CD4-positive, alpha-beta T cell (primary cell): ENCODE measurements at regions not wholly inside any gene's neighbourhood (a gene's known extent, or its start where the extent isn't known, plus 50 kb on each side); places are given as distances from the start of the nearest gene placed in this dataset.

Experiments used
- ATAC-seq: fragments of 200-7000 bp; cut with Tn5 transposase; one replicate; pipeline ENCODE4 v1.10.0; 2022; ENCODE audit warnings: mild to moderate bottlenecking; ENCODE audit not compliant: poor library complexity
- CTCF ChIA-PET: fragments of 350-600 bp; sonication (Branson Sonifier 250); formaldehyde crosslinking; loops from one replicate; lab custom pipeline; 2021; ENCODE audit warnings: antibody characterized with exemption, inconsistent platforms; lab: Charles Lee
- POLR2A ChIA-PET: fragments of 350-600 bp; sonication (Branson Sonifier 250); formaldehyde crosslinking; loops from one replicate; lab custom pipeline; 2021; ENCODE audit warnings: antibody characterized with exemption, inconsistent platforms; lab: Charles Lee
- DNase-seq, 14 experiments: peaks; one replicate each; pipeline ENCODE4 v3.0.0-alpha.2; 2013 to 2020; ENCODE audit warnings: mixed read lengths in 2 of 14
- H3K27ac ChIP-seq, 2 donors: one replicate each; pipeline versions ENCODE4 v1.5.1 to v1.7.0; 2013; ENCODE audit warnings: low read length in 2 of 2, low read depth in 1 of 2, mild to moderate bottlenecking in 1 of 2
- H3K27me3 ChIP-seq, 2 experiments: 1 replicate in 1 of 2; 2 replicates in 1 of 2; pipeline versions ENCODE4 v1.6.1 to v1.7.0; 2013; ENCODE audit warnings: low read length in 2 of 2, control low read depth in 1 of 2, mild to moderate bottlenecking in 1 of 2, moderate library complexity in 1 of 2; ENCODE audit not compliant: insufficient read depth in 2 of 2, control insufficient read depth in 1 of 2
- H3K36me3 ChIP-seq: one replicate; pipeline ENCODE4 v1.6.1; 2013; ENCODE audit warnings: low read length, control low read depth; ENCODE audit not compliant: insufficient read depth
- H3K4me1 ChIP-seq: one replicate; pipeline ENCODE4 v1.6.1; 2013; ENCODE audit warnings: low read length, control low read depth; ENCODE audit not compliant: insufficient read depth
- H3K4me3 ChIP-seq: one replicate; pipeline ENCODE4 v1.5.1; 2013; ENCODE audit warnings: mild to moderate bottlenecking, low read length, moderate library complexity
- H3K9me3 ChIP-seq, 2 experiments: 1 replicate in 1 of 2; 2 replicates in 1 of 2; pipeline versions ENCODE4 v1.6.1 to v1.7.0; 2013; ENCODE audit warnings: low read length in 2 of 2, mild to moderate bottlenecking in 2 of 2, control low read depth in 1 of 2, moderate library complexity in 1 of 2; ENCODE audit not compliant: control insufficient read depth in 1 of 2, insufficient read depth in 1 of 2
- H3K27ac Mint-ChIP-seq: one replicate; pipeline ENCODE4 v1.8.0; 2020; ENCODE audit warnings: mixed read lengths
- H3K27me3 Mint-ChIP-seq: one replicate; pipeline ENCODE4 v1.8.0; 2021; ENCODE audit warnings: mixed read lengths
- H3K36me3 Mint-ChIP-seq: one replicate; pipeline ENCODE4 v1.8.0; 2021; ENCODE audit warnings: low read depth, mixed read lengths
- H3K4me1 Mint-ChIP-seq: one replicate; pipeline ENCODE4 v1.8.0; 2021; ENCODE audit warnings: low read depth, mixed read lengths
- H3K4me3 Mint-ChIP-seq: one replicate; pipeline ENCODE4 v1.8.0; 2020; ENCODE audit warnings: mild to moderate bottlenecking, mixed read lengths
- H3K9me3 Mint-ChIP-seq: one replicate; pipeline ENCODE4 v1.8.0; 2020; ENCODE audit warnings: mixed read lengths
- CTCF ChIP-seq: fragments of 200-600 bp; IDR thresholded peaks from one replicate; pipeline ENCODE4 v1.8.0; 2022; ENCODE audit warnings: antibody characterized with exemption, mild to moderate bottlenecking
- intact Hi-C, 2 experiments: fragments of 100-400 bp; cut with DNase I in 1 of 2; cut with micrococcal nuclease in 1 of 2; formaldehyde crosslinking; loops; one replicate each; pipeline versions ENCODE4 v1.15.1 to v1.9.0; 2023 to 2025; cut with DNase I, micrococcal nuclease

GRCh38 chr22:49476800-49477400 lies 350.8 kb downstream of the BRD1 start:
- no peaks in the 10 kb centered on the region for H3K4me1 Mint-ChIP-seq
- no peaks in the 10 kb centered on the region for H3K36me3 ChIP-seq
- no peak overlapping the region for H3K27ac Mint-ChIP-seq
- peaks cover 2% of the 10 kb centered on the region for H3K9me3 Mint-ChIP-seq
- intact Hi-C loops: no loop called here
- H3K27ac ChIP-seq: no peak overlapping the region
- ChIA-PET CTCF (no interaction called here), POLR2A (no interaction called here)
- no peaks in the 10 kb centered on the region for H3K4me1 ChIP-seq
- H3K9me3 ChIP-seq: peaks cover 0 to 5% of the 10 kb centered on the region in 2 experiments
- ATAC-seq (no peak), DNase-seq (no peak)
- no peak for TF ChIP-seq CTCF
- no peak overlapping the region for H3K4me3 Mint-ChIP-seq
- H3K36me3 Mint-ChIP-seq: peaks cover 24% of the 10 kb centered on the region
- no peak overlapping the region for H3K4me3 ChIP-seq
- H3K27me3 ChIP-seq: no peaks in the 10 kb centered on the region
- H3K27me3 Mint-ChIP-seq: no peaks in the 10 kb centered on the region

- Histone ChIP-seq H3K4me1 (no peaks in the 10 kb centered on the region), H3K27me3 (no peaks in the 10 kb centered on the region)
- no peak overlapping the region for H3K27ac Mint-ChIP-seq
Measured at GRCh38 chr22:49476176-49476575, 351.5 kb downstream of the BRD1 start.

GRCh38 chr22:49475253-49475652 lies 352.4 kb downstream of the BRD1 start:
- Histone ChIP-seq H3K27me3 (no peaks in the 10 kb centered on the region), H3K9me3 (peaks cover 0 to 5% of the 10 kb centered on the region in 2 experiments), H3K4me3 (no peak overlapping the region), H3K36me3 (no peaks in the 10 kb centered on the region), H3K4me1 (no peaks in the 10 kb centered on the region), H3K27ac (no peak overlapping the region)
- Mint-ChIP-seq H3K27ac (no peak overlapping the region), H3K4me3 (no peak overlapping the region), H3K9me3 (peaks cover 2% of the 10 kb centered on the region), H3K36me3 (peaks cover 24% of the 10 kb centered on the region), H3K27me3 (no peaks in the 10 kb centered on the region), H3K4me1 (no peaks in the 10 kb centered on the region)
- intact Hi-C loops: no loop called here
- ChIA-PET CTCF (no interaction called here), POLR2A (no interaction called here)
- DNase-seq (no peak), ATAC-seq (no peak)
- no peak for TF ChIP-seq CTCF

More at GRCh38 chr22:49476176-49476575, 351.5 kb downstream of the BRD1 start:
- Histone ChIP-seq H3K9me3 (peaks cover 0 to 5% of the 10 kb centered on the region in 2 experiments), H3K27ac (no peak overlapping the region), H3K4me3 (no peak overlapping the region), H3K36me3 (no peaks in the 10 kb centered on the region)
- Mint-ChIP-seq H3K4me3 (no peak overlapping the region), H3K9me3 (peaks cover 2% of the 10 kb centered on the region), H3K4me1 (no peaks in the 10 kb centered on the region), H3K27me3 (no peaks in the 10 kb centered on the region), H3K36me3 (peaks cover 24% of the 10 kb centered on the region)
- intact Hi-C loops: no loop called here
- CTCF ChIA-PET: no interaction called here
- ATAC-seq (no peak), DNase-seq (no peak)
- POLR2A ChIA-PET: no interaction called here
- no peak for TF ChIP-seq CTCF
